BJ (cell line): ENCODE measurements at regions not wholly inside any gene's neighbourhood (a gene's known extent, or its start where the extent isn't known, plus 50 kb on each side); places are given as distances from the start of the nearest gene placed in this dataset.

ENCODE experiments used
- CTCF ChIA-PET: fragments of 350-600 bp; formaldehyde crosslinking; extraction: SDS; loops from one replicate; lab custom pipeline; 2021; ENCODE audit warnings: antibody characterized with exemption, inconsistent platforms; lab: Yijun Ruan, JAX
- POLR2A ChIA-PET: fragments of 300-600 bp; sonication (Branson Sonifier 250); formaldehyde crosslinking; extraction: SDS; loops from one replicate; lab custom pipeline; 2021; ENCODE audit warnings: antibody characterized with exemption; lab: Charles Lee
- DNase-seq: peaks from one replicate; pipeline ENCODE4 v3.0.0-alpha.2; 2011; ENCODE audit warnings: low read depth
- H3K27me3 ChIP-seq: 2 replicates; pipeline ENCODE4 v1.6.0; 2011; ENCODE audit warnings: low read length; ENCODE audit not compliant: control insufficient read depth, insufficient read depth
- H3K36me3 ChIP-seq: 2 replicates; pipeline ENCODE4 v1.5.1; 2011; ENCODE audit warnings: low read length; ENCODE audit not compliant: control insufficient read depth, insufficient read depth
- H3K4me3 ChIP-seq: 2 replicates; pipeline ENCODE4 v1.5.1; 2011; ENCODE audit warnings: low read depth, mild to moderate bottlenecking, control low read depth, low read length
- CTCF ChIP-seq: IDR thresholded peaks from 2 replicates; pipeline ENCODE4 v1.5.1; 2011; ENCODE audit warnings: low read depth, mild to moderate bottlenecking, control low read depth, inconsistent platforms, low read length, moderate library complexity; ENCODE audit not compliant: insufficient read depth

GRCh38 chr6:137724495-137725211 is 142.4 kb upstream of the TNFAIP3 start:
- ChIA-PET POLR2A (no interaction called here), CTCF (interaction anchor here (0.6 to 1.0 kb wide), 3 partner anchors 13 to 143 kb away, joined by 3 to 4 read pairs (median 3); partner anchors contain the start of gene TNFAIP3)
- Histone ChIP-seq H3K36me3 (no peaks in the 10 kb centered on the region), H3K27me3 (no peaks in the 10 kb centered on the region), H3K4me3 (no peak overlapping the region)
- DNase-seq, result no peak
- no peak for TF ChIP-seq CTCF

GRCh38 chr6:137725949-137726348 is 141.1 kb upstream of the TNFAIP3 start:
- H3K4me3 ChIP-seq, result no peak overlapping the region
- H3K36me3 ChIP-seq, result no peaks in the 10 kb centered on the region
- no peak for DNase-seq
- POLR2A ChIA-PET, result interaction anchor here (0.6 kb wide), 1 partner anchor 73 kb away, joined by 3 read pairs; no protein-coding TSS in a partner anchor
- CTCF ChIA-PET, result interaction anchor here (1.4 to 2.1 kb wide), 2 partner anchors 18 to 214 kb away, joined by 3 to 12 read pairs; no protein-coding TSS in a partner anchor
- no peaks in the 10 kb centered on the region for H3K27me3 ChIP-seq
- TF ChIP-seq CTCF, result no peak

- H3K36me3 ChIP-seq, result no peaks in the 10 kb centered on the region
Measured at GRCh38 chr6:137726582-137726981, 140.5 kb upstream of the TNFAIP3 start.

GRCh38 chr6:137727216-137727765 is 139.8 kb upstream of the TNFAIP3 start:
- Histone ChIP-seq H3K36me3 (no peaks in the 10 kb centered on the region), H3K4me3 (no peak overlapping the region), H3K27me3 (no peaks in the 10 kb centered on the region)
- ChIA-PET POLR2A (no interaction called here), CTCF (interaction anchor here (0.6 to 2.1 kb wide), 4 partner anchors 19 to 1086 kb away, joined by 3 to 12 read pairs (median 5); no protein-coding TSS in a partner anchor)
- no peak for TF ChIP-seq CTCF
- no peak for DNase-seq

More at GRCh38 chr6:137726582-137726981, 140.5 kb upstream of the TNFAIP3 start:
- H3K27me3 ChIP-seq, result no peaks in the 10 kb centered on the region
- ChIA-PET CTCF (interaction anchor here (1.4 to 2.1 kb wide), 3 partner anchors 19 to 213 kb away, joined by 3 to 12 read pairs (median 4); no protein-coding TSS in a partner anchor), POLR2A (interaction anchor here (0.6 kb wide), 1 partner anchor 72 kb away, joined by 3 read pairs; no protein-coding TSS in a partner anchor)
- DNase-seq, result no peak
- H3K4me3 ChIP-seq, result no peak overlapping the region
- no peak for TF ChIP-seq CTCF
